Adipocyte (in vitro differentiated cells): ENCODE measurements at regions not wholly inside any gene's neighbourhood (a gene's known extent, or its start where the extent isn't known, plus 50 kb on each side); places are given as distances from the start of the nearest gene placed in this dataset.
A peak's percentile ranks its signal among the peaks of the same experiment; 100 is the strongest.

ENCODE experiments used
- DNase-seq: peaks from one replicate; pipeline ENCODE4 v3.0.0-alpha.2; 2015; ENCODE audit warnings: low read depth
- H3K27me3 ChIP-seq: replicated peaks from 2 replicates; pipeline ENCODE4 v1.7.0; 2013; ENCODE audit warnings: mild to moderate bottlenecking, low read length, moderate library complexity; ENCODE audit not compliant: control insufficient read depth, insufficient read depth
- H3K36me3 ChIP-seq: 2 replicates; pipeline ENCODE4 v1.7.0; 2013; ENCODE audit warnings: low read length, mild to moderate bottlenecking, moderate library complexity; ENCODE audit not compliant: control insufficient read depth, insufficient read depth, severe bottlenecking
- H3K4me1 ChIP-seq: 2 replicates; pipeline ENCODE4 v1.7.0; 2013; ENCODE audit warnings: mild to moderate bottlenecking, low read length, moderate library complexity; ENCODE audit not compliant: control insufficient read depth, insufficient read depth
- H3K4me3 ChIP-seq: 2 replicates; pipeline ENCODE4 v1.7.0; 2013; ENCODE audit warnings: mild to moderate bottlenecking, low read length, moderate library complexity
- H3K9ac ChIP-seq: 2 replicates; pipeline ENCODE4 v1.7.0; 2013; ENCODE audit warnings: mild to moderate bottlenecking, low read length, moderate library complexity
- H3K9me3 ChIP-seq: 2 replicates; pipeline ENCODE4 v1.7.0; 2013; ENCODE audit warnings: mild to moderate bottlenecking, low read length, moderate library complexity; ENCODE audit not compliant: control insufficient read depth

GRCh38 chr1:82587371-82587770 lies 786.6 kb downstream of the ADGRL2 start:
- H3K9ac ChIP-seq, result no peak overlapping the region
- H3K9me3 ChIP-seq, result no peaks in the 10 kb centered on the region
- DNase-seq, result no peak

GRCh38 chr1:82586473-82586872 lies 785.7 kb downstream of the ADGRL2 start:
- Histone ChIP-seq H3K4me1 (no peaks in the 10 kb centered on the region), H3K9ac (no peak overlapping the region), H3K36me3 (no peaks in the 10 kb centered on the region), H3K4me3 (no peak overlapping the region), H3K9me3 (no peaks in the 10 kb centered on the region), H3K27me3 (no peaks in the 10 kb centered on the region)
- no peak for DNase-seq

More at GRCh38 chr1:82587371-82587770, 786.6 kb downstream of the ADGRL2 start:
- Histone ChIP-seq H3K4me3 (no peak overlapping the region), H3K4me1 (no peaks in the 10 kb centered on the region), H3K36me3 (no peaks in the 10 kb centered on the region), H3K27me3 (no peaks in the 10 kb centered on the region)

GRCh38 chr1:82582347-82582746 lies 781.6 kb downstream of the ADGRL2 start:
- Histone ChIP-seq H3K4me3 (no peak overlapping the region), H3K36me3 (no peaks in the 10 kb centered on the region), H3K27me3 (no peaks in the 10 kb centered on the region), H3K4me1 (peaks cover 12% of the 10 kb centered on the region), H3K9me3 (no peaks in the 10 kb centered on the region), H3K9ac (no peak overlapping the region)
- no peak for DNase-seq

GRCh38 chr1:82578086-82578726 lies 777.5 kb downstream of the ADGRL2 start:
- Histone ChIP-seq H3K9me3 (no peaks in the 10 kb centered on the region), H3K36me3 (no peaks in the 10 kb centered on the region), H3K9ac (no peak overlapping the region), H3K4me3 (no peak overlapping the region), H3K27me3 (no peaks in the 10 kb centered on the region), H3K4me1 (peaks cover 12% of the 10 kb centered on the region)
- no peak for DNase-seq

- Histone ChIP-seq H3K4me1 (peaks cover 16% of the 10 kb centered on the region), H3K36me3 (no peaks in the 10 kb centered on the region), H3K9ac (no peak overlapping the region), H3K4me3 (no peak overlapping the region), H3K9me3 (no peaks in the 10 kb centered on the region), H3K27me3 (no peaks in the 10 kb centered on the region)
- no peak for DNase-seq
These were observed 766.6 kb downstream of the ADGRL2 start for GRCh38 chr1:82567348-82567747.

- DNase-seq, result peak; percentile 81
- H3K36me3 ChIP-seq, result no peaks in the 10 kb centered on the region
- H3K27me3 ChIP-seq, result no peaks in the 10 kb centered on the region
- H3K9me3 ChIP-seq, result no peaks in the 10 kb centered on the region
- peak overlapping the region; percentile 25 for H3K4me3 ChIP-seq
- peak overlapping the region; percentile 79 for H3K9ac ChIP-seq
- peaks cover 16% of the 10 kb centered on the region for H3K4me1 ChIP-seq
These were observed 764.8 kb downstream of the ADGRL2 start for GRCh38 chr1:82565546-82565945.

GRCh38 chr1:82565146-82565545 lies 764.4 kb downstream of the ADGRL2 start:
- Histone ChIP-seq H3K9me3 (no peaks in the 10 kb centered on the region), H3K4me3 (peak overlapping the region; percentile 50), H3K4me1 (peaks cover 16% of the 10 kb centered on the region), H3K36me3 (no peaks in the 10 kb centered on the region), H3K9ac (peak overlapping the region; percentile 79), H3K27me3 (no peaks in the 10 kb centered on the region)
- DNase-seq, result peak; percentile 82

- no peak for DNase-seq
- Histone ChIP-seq H3K4me1 (peaks cover 16% of the 10 kb centered on the region), H3K9ac (peak overlapping the region; percentile 79), H3K27me3 (no peaks in the 10 kb centered on the region), H3K4me3 (peak overlapping the region; percentile 50), H3K36me3 (no peaks in the 10 kb centered on the region), H3K9me3 (no peaks in the 10 kb centered on the region)
These were observed 763.6 kb downstream of the ADGRL2 start for GRCh38 chr1:82564333-82564732.

- peaks cover 22% of the 10 kb centered on the region for H3K4me1 ChIP-seq
- H3K9me3 ChIP-seq, result no peaks in the 10 kb centered on the region
- no peak overlapping the region for H3K9ac ChIP-seq
- H3K36me3 ChIP-seq, result no peaks in the 10 kb centered on the region
- no peak overlapping the region for H3K4me3 ChIP-seq
- no peaks in the 10 kb centered on the region for H3K27me3 ChIP-seq
- peak; percentile 46 for DNase-seq
These were observed 761.7 kb downstream of the ADGRL2 start for GRCh38 chr1:82562448-82562847.

GRCh38 chr1:82560566-82560965 lies 759.8 kb downstream of the ADGRL2 start:
- no peak overlapping the region for H3K9ac ChIP-seq
- peaks cover 18% of the 10 kb centered on the region for H3K4me1 ChIP-seq
- DNase-seq, result no peak
- H3K9me3 ChIP-seq, result no peaks in the 10 kb centered on the region
- no peak overlapping the region for H3K4me3 ChIP-seq
- no peaks in the 10 kb centered on the region for H3K27me3 ChIP-seq
- no peaks in the 10 kb centered on the region for H3K36me3 ChIP-seq

- Histone ChIP-seq H3K27me3 (no peaks in the 10 kb centered on the region), H3K4me3 (no peak overlapping the region), H3K4me1 (peaks cover 6% of the 10 kb centered on the region), H3K36me3 (no peaks in the 10 kb centered on the region), H3K9ac (no peak overlapping the region), H3K9me3 (no peaks in the 10 kb centered on the region)
- DNase-seq, result no peak
These were observed 754.8 kb downstream of the ADGRL2 start for GRCh38 chr1:82555501-82555900.

GRCh38 chr1:82549841-82550240 lies 749.1 kb downstream of the ADGRL2 start:
- H3K9me3 ChIP-seq, result no peaks in the 10 kb centered on the region
- no peak for DNase-seq
- H3K36me3 ChIP-seq, result no peaks in the 10 kb centered on the region
- no peaks in the 10 kb centered on the region for H3K4me1 ChIP-seq
- H3K9ac ChIP-seq, result no peak overlapping the region
- H3K4me3 ChIP-seq, result no peak overlapping the region
- no peaks in the 10 kb centered on the region for H3K27me3 ChIP-seq
